GM12878 (cell line): ENCODE measurements at regions not wholly inside any gene's neighbourhood (a gene's known extent, or its start where the extent isn't known, plus 50 kb on each side); places are given as distances from the start of the nearest gene placed in this dataset.

Experiments
- ATAC-seq: fragments of 200-7000 bp; cut with Tn5 transposase; 3 replicates; pipeline ENCODE4 v1.9.1; 2020; ENCODE audit warnings: mild to moderate bottlenecking, moderate library complexity
- BruUV-seq: library from RNA; stranded (reverse); fragments of 400-500 nt; replicated peaks from 2 replicates; lab custom pipeline; 2021; lab: Mats Ljungman, UMichigan
- CTCF ChIA-PET: fragments of 300-600 bp; sonication (Branson Sonifier 250); formaldehyde crosslinking; extraction: SDS; loops from one replicate; lab custom pipeline; 2021; ENCODE audit warnings: inconsistent platforms; lab: Yijun Ruan, JAX
- POLR2A ChIA-PET: fragments of 350-600 bp; formaldehyde crosslinking; extraction: SDS; loops from one replicate; lab custom pipeline; 2021; ENCODE audit warnings: inconsistent platforms; lab: Charles Lee
- RAD21 ChIA-PET: fragments of 300-600 bp; sonication (Branson Sonifier 250); formaldehyde crosslinking; loops from one replicate; lab custom pipeline; 2023; ENCODE audit warnings: antibody characterized with exemption; ENCODE audit not compliant: unreplicated experiment; lab: Charles Lee
- SMC1A ChIA-PET: fragments of 300-600 bp; sonication (Branson Sonifier 250); formaldehyde crosslinking; loops from one replicate; lab custom pipeline; 2023; ENCODE audit not compliant: unreplicated experiment, uncharacterized antibody; lab: Charles Lee
- DNase-seq: peaks from one replicate; pipeline ENCODE4 v3.0.0-alpha.2; 2011; ENCODE audit warnings: low read depth, low spot score
- FAIRE-seq: peaks from 3 replicates; lab custom pipeline; 2011; peaks lifted over from hg19 to GRCh38; lab: Jason Lieb, UNC
- H2AFZ ChIP-seq: 2 replicates; pipeline ENCODE4 v1.6.0; 2011; ENCODE audit warnings: low read depth, low read length, control low read depth; ENCODE audit not compliant: control insufficient read depth
- H3K27ac ChIP-seq: 2 replicates; pipeline ENCODE4 v1.5.1; 2011; ENCODE audit warnings: control low read depth; ENCODE audit not compliant: control insufficient read depth, insufficient read depth
- H3K27me3 ChIP-seq, 2 experiments: replicated peaks in 1 of 2; 2 replicates each; pipeline versions ENCODE4 v1.6.0 to v1.6.1; 2011; ENCODE audit warnings: low read length in 1 of 2; ENCODE audit not compliant: control insufficient read depth in 2 of 2, insufficient read depth in 2 of 2
- H3K36me3 ChIP-seq, 2 experiments: 2 replicates each; pipeline ENCODE4 v1.5.1; 2011; ENCODE audit warnings: low read length in 1 of 2; ENCODE audit not compliant: control insufficient read depth in 2 of 2, insufficient read depth in 2 of 2
- H3K4me1 ChIP-seq: 2 replicates; pipeline ENCODE4 v1.6.1; 2011; ENCODE audit warnings: mild to moderate bottlenecking, low read length, moderate library complexity, mixed read lengths; ENCODE audit not compliant: control insufficient read depth, insufficient read depth
- H3K4me2 ChIP-seq: 2 replicates; pipeline ENCODE4 v1.6.0; 2011; ENCODE audit warnings: control low read depth; ENCODE audit not compliant: control insufficient read depth, insufficient read depth
- H3K4me3 ChIP-seq: fragments of 200-600 bp; sonication (generic); 2 replicates; pipeline ENCODE4 v1.5.1; 2016
- H3K79me2 ChIP-seq: 2 replicates; pipeline ENCODE4 v1.6.0; 2011; ENCODE audit warnings: low read length; ENCODE audit not compliant: control insufficient read depth, insufficient read depth
- H3K9ac ChIP-seq: 2 replicates; pipeline ENCODE4 v1.8.0; 2011; ENCODE audit warnings: low read length, control low read depth, mixed read lengths; ENCODE audit not compliant: control insufficient read depth, insufficient read depth
- H3K9me3 ChIP-seq: replicated peaks from 3 replicates; pipeline ENCODE4 v1.5.1; 2011; ENCODE audit warnings: mild to moderate bottlenecking, low read length; ENCODE audit not compliant: control insufficient read depth, insufficient read depth
- H4K20me1 ChIP-seq: 2 replicates; pipeline ENCODE4 v1.6.0; 2011; ENCODE audit not compliant: control insufficient read depth, insufficient read depth
- BHLHE40 ChIP-seq, 2 experiments: fragments of 450-650 bp in 1 of 2; IDR thresholded peaks; 2 replicates each; pipeline ENCODE4 v1.6.1; 2011 to 2017; ENCODE audit warnings: low read depth in 2 of 2, borderline replicate concordance in 1 of 2, improper control_type of control experiment in 1 of 2, low read length in 1 of 2, mild to moderate bottlenecking in 1 of 2
- JUNB ChIP-seq: IDR thresholded peaks from 2 replicates; pipeline ENCODE4 v1.6.1; 2016; ENCODE audit warnings: antibody characterized with exemption, mild to moderate bottlenecking
- RCOR1 ChIP-seq: conservative IDR thresholded peaks from 2 replicates; pipeline ENCODE4 v1.6.1; 2012; ENCODE audit warnings: low read depth, low read length, improper control_type of control experiment
- SUPT20H ChIP-seq: IDR thresholded peaks from 2 replicates; pipeline ENCODE4 v1.6.1; 2011; ENCODE audit warnings: low read depth, mild to moderate bottlenecking, low read length, moderate library complexity, borderline replicate concordance; ENCODE audit not compliant: control insufficient read depth
- SUZ12 ChIP-seq: fragments of 200-600 bp; sonication (generic); IDR thresholded peaks from one replicate; pipeline ENCODE4 v1.6.1; 2018; ENCODE audit warnings: antibody characterized with exemption, mild to moderate bottlenecking; ENCODE audit not compliant: unreplicated experiment
- ZNF24 ChIP-seq: fragments of 450-650 bp; IDR thresholded peaks from 2 replicates; pipeline ENCODE4 v1.6.1; 2017; ENCODE audit warnings: antibody characterized with exemption, mild to moderate bottlenecking
- WGBS: methylation state at CpG from one replicate; pipeline ENCODE4 v1.1.6; 2016; ENCODE audit warnings: low lambda C conversion rate; ENCODE audit not compliant: insufficient replicate concordance, insufficient coverage; ENCODE audit errors: missing lambda C conversion rate; 5-methylcytosine and 5-hydroxymethylcytosine counted together
- in situ Hi-C: fragments of 300-500 bp; cut with MboI; formaldehyde crosslinking; loops from 9 replicates; pipeline ENCODE4 v1.14.3; 2018; ENCODE audit warnings: mixed read lengths
- intact Hi-C: fragments of 100-400 bp; cut with micrococcal nuclease; formaldehyde crosslinking; loops from one replicate; pipeline ENCODE4 v1.14.2; 2022; ENCODE audit not compliant: unreplicated experiment
- TF ChIP-seq, protein P1 (sequence below): IDR thresholded peaks from 2 replicates; pipeline ENCODE4 v1.6.1; 2011; ENCODE audit warnings: mild to moderate bottlenecking, low read depth, low read length, moderate library complexity; ENCODE audit not compliant: insufficient replicate concordance
- TF ChIP-seq, protein P2 (sequence below): IDR thresholded peaks from 2 replicates; pipeline ENCODE4 v1.6.1; 2012; ENCODE audit warnings: low read depth, low read length, improper control_type of control experiment
- TF ChIP-seq, protein P3 (sequence below): fragments of 450-650 bp; IDR thresholded peaks from 2 replicates; pipeline ENCODE4 v1.6.1; 2017; ENCODE audit warnings: antibody characterized with exemption, mild to moderate bottlenecking, moderate library complexity
- TF ChIP-seq, protein P4 (sequence below): IDR thresholded peaks from 2 replicates; pipeline ENCODE4 v1.6.1; 2012; ENCODE audit warnings: mild to moderate bottlenecking, low read depth, low read length

DNA sequence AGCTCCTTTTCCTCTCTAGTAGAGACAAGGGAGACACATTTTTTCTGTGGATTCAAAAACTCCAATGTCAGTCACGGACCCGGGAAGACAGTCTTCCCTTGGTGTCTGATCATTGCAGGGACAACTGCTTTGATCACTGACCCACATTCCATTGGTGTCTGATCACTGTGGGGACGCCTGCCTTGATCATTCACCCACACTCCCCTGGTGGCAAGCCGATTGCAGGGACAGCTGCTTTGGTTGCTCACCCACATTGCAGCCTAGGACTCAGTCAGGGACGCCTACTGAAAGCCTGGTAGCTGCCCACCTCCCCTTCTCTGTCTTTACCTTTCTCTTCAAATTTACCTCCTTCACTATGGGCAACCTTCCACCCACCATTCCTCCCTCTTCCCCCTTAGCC, 206.6 kb upstream of the DUSP10 start:
- Histone ChIP-seq H3K36me3 (no peaks in the 10 kb centered on the region), H3K9ac (no peak overlapping the region), H3K79me2 (no peaks in the 10 kb centered on the region), H3K4me1 (no peaks in the 10 kb centered on the region), H3K27ac (no peak overlapping the region), H3K4me3 (no peak overlapping the region), H3K27me3 (no peaks in the 10 kb centered on the region), H4K20me1 (no peaks in the 10 kb centered on the region), H3K9me3 (peaks cover 5% of the 10 kb centered on the region), H3K4me2 (no peak overlapping the region), H2AFZ (no peak overlapping the region)
- 44% methylated on average over 5 of the region's 5 CpGs for WGBS
- ChIA-PET POLR2A (no interaction called here), SMC1A (no interaction called here), RAD21 (no interaction called here), CTCF (no interaction called here)
- FAIRE-seq (no peak), DNase-seq (no peak), ATAC-seq (no peak)
- in situ Hi-C loops (no loop called here), intact Hi-C loops (no loop called here)
- TF ChIP-seq JUNB (no peak), RCOR1 (no peak), ZNF24 (no peak), SUZ12 (no peak), SUPT20H (no peak), BHLHE40 (IDR thresholded peaks at IDR 0.05; ENCODE audit: borderline replicate concordance in 1 of 2, low read depth in 2 of 2, low read length in 1 of 2) (no peak)
- TF ChIP-seq, protein P1, sequence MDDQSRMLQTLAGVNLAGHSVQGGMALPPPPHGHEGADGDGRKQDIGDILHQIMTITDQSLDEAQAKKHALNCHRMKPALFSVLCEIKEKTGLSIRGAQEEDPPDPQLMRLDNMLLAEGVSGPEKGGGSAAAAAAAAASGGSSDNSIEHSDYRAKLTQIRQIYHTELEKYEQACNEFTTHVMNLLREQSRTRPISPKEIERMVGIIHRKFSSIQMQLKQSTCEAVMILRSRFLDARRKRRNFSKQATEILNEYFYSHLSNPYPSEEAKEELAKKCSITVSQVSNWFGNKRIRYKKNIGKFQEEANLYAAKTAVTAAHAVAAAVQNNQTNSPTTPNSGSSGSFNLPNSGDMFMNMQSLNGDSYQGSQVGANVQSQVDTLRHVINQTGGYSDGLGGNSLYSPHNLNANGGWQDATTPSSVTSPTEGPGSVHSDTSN: no peak
- TF ChIP-seq, protein P2, sequence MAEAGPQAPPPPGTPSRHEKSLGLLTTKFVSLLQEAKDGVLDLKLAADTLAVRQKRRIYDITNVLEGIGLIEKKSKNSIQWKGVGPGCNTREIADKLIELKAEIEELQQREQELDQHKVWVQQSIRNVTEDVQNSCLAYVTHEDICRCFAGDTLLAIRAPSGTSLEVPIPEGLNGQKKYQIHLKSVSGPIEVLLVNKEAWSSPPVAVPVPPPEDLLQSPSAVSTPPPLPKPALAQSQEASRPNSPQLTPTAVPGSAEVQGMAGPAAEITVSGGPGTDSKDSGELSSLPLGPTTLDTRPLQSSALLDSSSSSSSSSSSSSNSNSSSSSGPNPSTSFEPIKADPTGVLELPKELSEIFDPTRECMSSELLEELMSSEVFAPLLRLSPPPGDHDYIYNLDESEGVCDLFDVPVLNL: no peak
- TF ChIP-seq, protein P3, sequence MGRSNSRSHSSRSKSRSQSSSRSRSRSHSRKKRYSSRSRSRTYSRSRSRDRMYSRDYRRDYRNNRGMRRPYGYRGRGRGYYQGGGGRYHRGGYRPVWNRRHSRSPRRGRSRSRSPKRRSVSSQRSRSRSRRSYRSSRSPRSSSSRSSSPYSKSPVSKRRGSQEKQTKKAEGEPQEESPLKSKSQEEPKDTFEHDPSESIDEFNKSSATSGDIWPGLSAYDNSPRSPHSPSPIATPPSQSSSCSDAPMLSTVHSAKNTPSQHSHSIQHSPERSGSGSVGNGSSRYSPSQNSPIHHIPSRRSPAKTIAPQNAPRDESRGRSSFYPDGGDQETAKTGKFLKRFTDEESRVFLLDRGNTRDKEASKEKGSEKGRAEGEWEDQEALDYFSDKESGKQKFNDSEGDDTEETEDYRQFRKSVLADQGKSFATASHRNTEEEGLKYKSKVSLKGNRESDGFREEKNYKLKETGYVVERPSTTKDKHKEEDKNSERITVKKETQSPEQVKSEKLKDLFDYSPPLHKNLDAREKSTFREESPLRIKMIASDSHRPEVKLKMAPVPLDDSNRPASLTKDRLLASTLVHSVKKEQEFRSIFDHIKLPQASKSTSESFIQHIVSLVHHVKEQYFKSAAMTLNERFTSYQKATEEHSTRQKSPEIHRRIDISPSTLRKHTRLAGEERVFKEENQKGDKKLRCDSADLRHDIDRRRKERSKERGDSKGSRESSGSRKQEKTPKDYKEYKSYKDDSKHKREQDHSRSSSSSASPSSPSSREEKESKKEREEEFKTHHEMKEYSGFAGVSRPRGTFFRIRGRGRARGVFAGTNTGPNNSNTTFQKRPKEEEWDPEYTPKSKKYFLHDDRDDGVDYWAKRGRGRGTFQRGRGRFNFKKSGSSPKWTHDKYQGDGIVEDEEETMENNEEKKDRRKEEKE: no peak
- TF ChIP-seq, protein P4, sequence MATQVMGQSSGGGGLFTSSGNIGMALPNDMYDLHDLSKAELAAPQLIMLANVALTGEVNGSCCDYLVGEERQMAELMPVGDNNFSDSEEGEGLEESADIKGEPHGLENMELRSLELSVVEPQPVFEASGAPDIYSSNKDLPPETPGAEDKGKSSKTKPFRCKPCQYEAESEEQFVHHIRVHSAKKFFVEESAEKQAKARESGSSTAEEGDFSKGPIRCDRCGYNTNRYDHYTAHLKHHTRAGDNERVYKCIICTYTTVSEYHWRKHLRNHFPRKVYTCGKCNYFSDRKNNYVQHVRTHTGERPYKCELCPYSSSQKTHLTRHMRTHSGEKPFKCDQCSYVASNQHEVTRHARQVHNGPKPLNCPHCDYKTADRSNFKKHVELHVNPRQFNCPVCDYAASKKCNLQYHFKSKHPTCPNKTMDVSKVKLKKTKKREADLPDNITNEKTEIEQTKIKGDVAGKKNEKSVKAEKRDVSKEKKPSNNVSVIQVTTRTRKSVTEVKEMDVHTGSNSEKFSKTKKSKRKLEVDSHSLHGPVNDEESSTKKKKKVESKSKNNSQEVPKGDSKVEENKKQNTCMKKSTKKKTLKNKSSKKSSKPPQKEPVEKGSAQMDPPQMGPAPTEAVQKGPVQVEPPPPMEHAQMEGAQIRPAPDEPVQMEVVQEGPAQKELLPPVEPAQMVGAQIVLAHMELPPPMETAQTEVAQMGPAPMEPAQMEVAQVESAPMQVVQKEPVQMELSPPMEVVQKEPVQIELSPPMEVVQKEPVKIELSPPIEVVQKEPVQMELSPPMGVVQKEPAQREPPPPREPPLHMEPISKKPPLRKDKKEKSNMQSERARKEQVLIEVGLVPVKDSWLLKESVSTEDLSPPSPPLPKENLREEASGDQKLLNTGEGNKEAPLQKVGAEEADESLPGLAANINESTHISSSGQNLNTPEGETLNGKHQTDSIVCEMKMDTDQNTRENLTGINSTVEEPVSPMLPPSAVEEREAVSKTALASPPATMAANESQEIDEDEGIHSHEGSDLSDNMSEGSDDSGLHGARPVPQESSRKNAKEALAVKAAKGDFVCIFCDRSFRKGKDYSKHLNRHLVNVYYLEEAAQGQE: no peak
- BruUV-seq: no TSS peak
